ENCODE measurements at regions not wholly inside any gene's neighbourhood (a gene's known extent, or its start where the extent isn't known, plus 50 kb on each side); places are given as distances from the start of the nearest gene placed in this dataset.

DNA sequence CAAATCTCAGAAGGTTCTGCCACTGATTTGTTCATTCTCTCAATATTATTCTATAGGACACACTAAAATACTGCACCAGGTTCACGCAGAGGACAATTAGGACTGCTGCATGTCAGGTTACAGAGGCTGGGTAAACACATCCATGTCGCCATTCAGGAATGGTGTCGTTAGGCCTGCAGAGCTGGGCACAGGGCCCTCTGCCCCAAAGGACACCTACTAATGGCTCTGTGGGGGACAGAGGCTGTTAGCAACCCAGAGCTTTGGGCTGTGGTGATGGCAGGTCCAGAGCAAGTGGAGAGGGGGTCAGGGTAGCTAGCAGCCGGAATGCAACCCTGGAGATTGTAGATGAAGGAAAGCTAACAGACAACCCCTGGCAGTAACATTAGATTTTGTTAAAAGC lies 115.9 kb downstream of the TTC32 start:
- Mint-ChIP-seq H3K4me3 (no peak overlapping the region), H3K36me3 (no peaks in the 10 kb centered on the region), H3K4me1 (no peaks in the 10 kb centered on the region), H3K27ac (no peak overlapping the region), H3K27me3 (no peaks in the 10 kb centered on the region), H3K9me3 (ENCODE audit: low read depth) (no peaks in the 10 kb centered on the region)
- ATAC-seq (no peak), DNase-seq (no peak)
- CTCF ChIA-PET = no interaction called here

- Mint-ChIP-seq H3K9me3 (ENCODE audit: low read depth) (no peaks in the 10 kb centered on the region), H3K27me3 (no peaks in the 10 kb centered on the region), H3K36me3 (no peaks in the 10 kb centered on the region), H3K27ac (no peak overlapping the region), H3K4me3 (no peak overlapping the region), H3K4me1 (no peaks in the 10 kb centered on the region)
- CTCF ChIA-PET = no interaction called here
- DNase-seq (no peak), ATAC-seq (no peak)
Observed at GRCh38 chr2:19785447-19785846, 116.3 kb downstream of the TTC32 start.

DNA sequence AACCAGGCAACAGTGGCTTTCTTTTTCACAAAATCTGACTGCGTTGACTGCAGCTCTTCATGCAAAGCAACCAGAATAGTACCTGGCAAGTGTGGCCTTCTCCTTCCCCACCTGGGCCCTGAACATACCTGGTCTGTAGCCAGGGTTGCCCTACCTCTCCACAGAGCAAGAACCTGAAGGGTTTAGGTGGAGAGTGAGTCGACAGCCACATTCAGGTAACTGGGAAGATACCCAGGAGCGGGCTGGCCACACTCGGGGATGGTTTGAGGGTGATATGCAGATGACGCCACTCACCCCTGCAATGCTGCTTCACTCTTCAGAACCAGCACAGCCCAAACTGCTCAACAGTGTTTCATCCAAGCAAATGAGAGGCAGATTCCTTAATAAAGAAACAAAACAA lies 117.3 kb downstream of the TTC32 start:
- Mint-ChIP-seq H3K36me3 (no peaks in the 10 kb centered on the region), H3K27me3 (no peaks in the 10 kb centered on the region), H3K4me1 (no peaks in the 10 kb centered on the region), H3K4me3 (no peak overlapping the region), H3K27ac (no peak overlapping the region), H3K9me3 (ENCODE audit: low read depth) (no peaks in the 10 kb centered on the region)
- DNase-seq (no peak), ATAC-seq (no peak)
- CTCF ChIA-PET = no interaction called here

DNA sequence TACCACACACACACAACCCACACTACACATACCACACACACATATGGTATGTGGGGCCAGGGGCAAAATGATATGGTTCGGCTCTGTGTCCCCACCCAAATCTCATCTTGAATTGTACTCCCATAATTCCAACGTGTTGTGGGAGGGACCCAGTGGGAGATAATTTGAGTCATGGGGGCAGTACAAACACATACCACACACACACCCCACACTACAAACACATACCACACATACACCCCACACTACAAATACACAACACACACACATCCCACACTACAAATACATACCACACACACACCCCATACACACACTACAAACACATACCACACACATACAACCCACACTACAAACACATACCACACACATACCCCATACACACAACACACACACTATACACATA lies 117.8 kb downstream of the TTC32 start:
- no peak overlapping the region for H3K27ac Mint-ChIP-seq
- ATAC-seq (no peak), DNase-seq (no peak)
- peaks cover 2% of the 10 kb centered on the region for H3K27me3 Mint-ChIP-seq
- no peaks in the 10 kb centered on the region for H3K9me3 Mint-ChIP-seq (ENCODE audit: low read depth)
- no peak overlapping the region for H3K4me3 Mint-ChIP-seq
- no peaks in the 10 kb centered on the region for H3K36me3 Mint-ChIP-seq
- H3K4me1 Mint-ChIP-seq = no peaks in the 10 kb centered on the region
- CTCF ChIA-PET = no interaction called here

DNA sequence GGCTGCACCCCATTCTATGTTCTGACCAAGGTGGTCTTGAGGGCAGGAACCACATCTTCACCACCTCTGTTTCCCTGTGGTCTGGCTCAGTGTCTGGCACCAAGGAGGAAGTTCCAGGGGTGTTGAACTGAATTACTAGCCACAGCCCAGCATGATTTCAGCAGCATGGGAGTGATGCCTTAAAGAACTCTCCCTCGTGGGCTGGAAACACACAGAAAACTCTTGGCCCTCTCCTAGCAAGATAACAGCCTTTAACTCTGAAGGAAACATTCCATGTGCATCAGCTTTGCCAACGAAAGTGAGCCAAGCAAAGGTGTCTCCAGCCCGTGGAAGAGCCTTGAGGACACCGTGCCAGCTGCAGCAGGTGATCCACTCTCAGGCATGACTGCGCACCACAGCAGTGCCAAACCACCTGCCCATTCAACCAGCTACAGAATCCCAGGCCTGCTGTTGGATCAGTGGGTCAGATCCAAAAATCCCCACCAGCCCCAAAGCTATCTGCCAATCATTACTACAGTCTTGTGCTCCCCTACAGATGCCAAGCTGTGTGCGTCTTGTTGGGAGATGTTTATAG lies 124.8 kb downstream of the TTC32 start:
- H3K9me3 Mint-ChIP-seq (ENCODE audit: low read depth) = no peaks in the 10 kb centered on the region
- peaks cover 6% of the 10 kb centered on the region for H3K27me3 Mint-ChIP-seq
- no peaks in the 10 kb centered on the region for H3K4me1 Mint-ChIP-seq
- H3K4me3 Mint-ChIP-seq = no peak overlapping the region
- H3K36me3 Mint-ChIP-seq = no peaks in the 10 kb centered on the region
- no peak for DNase-seq
- H3K27ac Mint-ChIP-seq = no peak overlapping the region
- CTCF ChIA-PET = no interaction called here
- no peak for ATAC-seq

- Mint-ChIP-seq H3K27ac (no peak overlapping the region), H3K9me3 (ENCODE audit: low read depth) (no peaks in the 10 kb centered on the region), H3K4me1 (no peaks in the 10 kb centered on the region), H3K36me3 (no peaks in the 10 kb centered on the region), H3K4me3 (no peak overlapping the region), H3K27me3 (peaks cover 13% of the 10 kb centered on the region)
- DNase-seq (no peak), ATAC-seq (no peak)
- CTCF ChIA-PET = no interaction called here
Observed at GRCh38 chr2:19775838-19776237, 125.9 kb downstream of the TTC32 start.

- no peaks in the 10 kb centered on the region for H3K9me3 Mint-ChIP-seq (ENCODE audit: low read depth)
- peaks cover 14% of the 10 kb centered on the region for H3K27me3 Mint-ChIP-seq
- ATAC-seq = no peak
- CTCF ChIA-PET = no interaction called here
- no peak for DNase-seq
- no peaks in the 10 kb centered on the region for H3K36me3 Mint-ChIP-seq
- H3K4me1 Mint-ChIP-seq = no peaks in the 10 kb centered on the region
- no peak overlapping the region for H3K27ac Mint-ChIP-seq
- H3K4me3 Mint-ChIP-seq = no peak overlapping the region
Observed at GRCh38 chr2:19775315-19775714, 126.5 kb downstream of the TTC32 start.

GRCh38 chr2:19774805-19775176 lies 127.0 kb downstream of the TTC32 start:
- H3K36me3 Mint-ChIP-seq = no peaks in the 10 kb centered on the region
- H3K4me1 Mint-ChIP-seq = no peaks in the 10 kb centered on the region
- H3K27me3 Mint-ChIP-seq = peaks cover 17% of the 10 kb centered on the region
- no peak overlapping the region for H3K27ac Mint-ChIP-seq
- CTCF ChIA-PET = no interaction called here
- ATAC-seq (no peak), DNase-seq (no peak)
- no peaks in the 10 kb centered on the region for H3K9me3 Mint-ChIP-seq (ENCODE audit: low read depth)
- no peak overlapping the region for H3K4me3 Mint-ChIP-seq

DNA sequence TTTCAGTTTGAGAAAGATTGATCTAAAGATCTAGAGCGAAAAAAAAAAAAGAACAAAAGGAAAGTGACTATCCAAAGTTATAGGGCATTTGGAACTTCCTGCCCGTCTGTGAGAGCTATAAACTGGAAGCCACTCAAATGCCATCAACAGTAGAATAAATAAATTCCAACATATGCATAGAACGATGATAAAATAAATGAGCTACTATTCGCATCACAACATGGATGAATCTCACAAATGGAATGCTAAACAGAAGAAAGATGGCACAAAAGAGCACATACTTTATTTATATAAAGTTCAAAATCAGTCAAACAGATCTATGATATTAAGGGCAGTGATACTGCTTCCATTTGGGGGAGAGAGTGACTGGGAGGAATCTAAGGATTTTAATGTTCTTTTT lies 128.8 kb downstream of the TTC32 start:
- ATAC-seq (no peak), DNase-seq (no peak)
- H3K9me3 Mint-ChIP-seq (ENCODE audit: low read depth) = no peaks in the 10 kb centered on the region
- no peaks in the 10 kb centered on the region for H3K4me1 Mint-ChIP-seq
- H3K27ac Mint-ChIP-seq = no peak overlapping the region
- CTCF ChIA-PET = no interaction called here
- peaks cover 21% of the 10 kb centered on the region for H3K27me3 Mint-ChIP-seq
- no peaks in the 10 kb centered on the region for H3K36me3 Mint-ChIP-seq
- no peak overlapping the region for H3K4me3 Mint-ChIP-seq

GRCh38 chr2:19769513-19769912 lies 132.3 kb downstream of the TTC32 start:
- Mint-ChIP-seq H3K36me3 (no peaks in the 10 kb centered on the region), H3K4me1 (no peaks in the 10 kb centered on the region), H3K27ac (no peak overlapping the region), H3K9me3 (ENCODE audit: low read depth) (no peaks in the 10 kb centered on the region), H3K27me3 (peaks cover 28% of the 10 kb centered on the region), H3K4me3 (no peak overlapping the region)
- ATAC-seq (no peak), DNase-seq (no peak)
- CTCF ChIA-PET = no interaction called here

GRCh38 chr2:19767899-19768298 lies 133.9 kb downstream of the TTC32 start:
- Mint-ChIP-seq H3K4me3 (no peak overlapping the region), H3K36me3 (no peaks in the 10 kb centered on the region), H3K4me1 (no peaks in the 10 kb centered on the region), H3K27me3 (peaks cover 27% of the 10 kb centered on the region), H3K9me3 (ENCODE audit: low read depth) (no peaks in the 10 kb centered on the region), H3K27ac (no peak overlapping the region)
- CTCF ChIA-PET = no interaction called here
- no peak for ATAC-seq
- DNase-seq = no peak

DNA sequence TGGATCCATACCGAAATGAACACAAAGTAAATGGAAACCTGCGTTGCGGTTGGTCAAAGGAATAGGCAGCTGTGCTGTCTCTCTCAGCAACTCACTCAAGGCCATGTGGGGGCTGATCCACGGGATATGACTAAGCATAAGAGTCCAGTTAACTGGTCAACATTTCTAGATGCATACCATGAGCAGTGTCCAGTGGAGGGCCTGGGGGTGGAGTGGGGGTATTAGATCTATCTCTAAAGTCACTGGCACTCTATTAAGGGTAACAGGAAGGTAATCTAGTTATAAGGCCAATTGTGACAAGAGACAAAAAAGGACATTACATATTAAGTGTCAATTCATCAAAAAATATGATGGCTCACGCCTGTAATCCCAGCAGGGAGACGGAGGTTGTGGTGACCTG lies 136.8 kb downstream of the TTC32 start:
- CTCF ChIA-PET = no interaction called here

GRCh38 chr2:19763731-19764130 lies 138.1 kb downstream of the TTC32 start:
- Mint-ChIP-seq H3K4me3 (no peak overlapping the region), H3K9me3 (ENCODE audit: low read depth) (no peaks in the 10 kb centered on the region), H3K27ac (no peak overlapping the region), H3K27me3 (peaks cover 9% of the 10 kb centered on the region), H3K4me1 (no peaks in the 10 kb centered on the region), H3K36me3 (no peaks in the 10 kb centered on the region)
- CTCF ChIA-PET = no interaction called here
- ATAC-seq (no peak), DNase-seq (peak; percentile 2)

More for the DNA sequence above, 136.8 kb downstream of the TTC32 start:
- H3K27ac Mint-ChIP-seq = no peak overlapping the region
- peaks cover 16% of the 10 kb centered on the region for H3K27me3 Mint-ChIP-seq
- DNase-seq (peak; percentile 27), ATAC-seq (no peak)
- H3K36me3 Mint-ChIP-seq = no peaks in the 10 kb centered on the region
- H3K4me3 Mint-ChIP-seq = no peak overlapping the region
- H3K9me3 Mint-ChIP-seq (ENCODE audit: low read depth) = no peaks in the 10 kb centered on the region
- H3K4me1 Mint-ChIP-seq = no peaks in the 10 kb centered on the region

DNA sequence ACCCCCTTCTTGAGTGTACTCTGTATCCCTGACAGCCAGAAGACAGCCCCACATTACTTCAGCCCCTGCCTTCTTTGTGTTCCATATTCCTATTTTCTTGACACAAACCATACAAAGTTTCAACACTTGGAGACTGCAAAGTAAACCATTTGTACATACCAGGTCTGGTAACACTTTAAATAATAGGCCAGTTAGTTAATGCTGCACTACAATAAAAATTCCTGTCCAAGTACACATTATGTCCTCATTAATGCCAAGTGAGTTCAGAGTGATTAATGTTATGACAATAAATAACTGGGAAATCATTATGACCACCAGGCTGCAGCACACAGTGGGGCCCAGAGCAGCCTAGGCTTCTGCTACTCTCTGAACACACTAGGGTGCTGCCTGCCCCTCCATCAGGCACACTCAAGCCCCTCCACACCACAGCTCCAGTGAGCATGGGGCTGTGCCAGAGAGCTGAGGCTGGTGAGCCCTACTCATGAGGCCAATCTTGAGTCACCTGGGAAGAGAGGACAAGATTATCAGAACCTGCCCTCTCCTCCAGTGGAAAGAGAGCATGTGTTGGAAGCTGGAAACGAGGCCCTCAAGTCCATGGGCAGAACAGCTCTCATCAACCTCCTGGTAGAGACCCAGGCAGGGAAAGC lies 138.7 kb downstream of the TTC32 start:
- CTCF ChIA-PET = no interaction called here
- Mint-ChIP-seq H3K27me3 (peaks cover 7% of the 10 kb centered on the region), H3K4me1 (no peaks in the 10 kb centered on the region), H3K4me3 (no peak overlapping the region), H3K9me3 (ENCODE audit: low read depth) (no peaks in the 10 kb centered on the region), H3K27ac (no peak overlapping the region), H3K36me3 (no peaks in the 10 kb centered on the region)
- ATAC-seq (no peak), DNase-seq (peak; percentile 31)

DNA sequence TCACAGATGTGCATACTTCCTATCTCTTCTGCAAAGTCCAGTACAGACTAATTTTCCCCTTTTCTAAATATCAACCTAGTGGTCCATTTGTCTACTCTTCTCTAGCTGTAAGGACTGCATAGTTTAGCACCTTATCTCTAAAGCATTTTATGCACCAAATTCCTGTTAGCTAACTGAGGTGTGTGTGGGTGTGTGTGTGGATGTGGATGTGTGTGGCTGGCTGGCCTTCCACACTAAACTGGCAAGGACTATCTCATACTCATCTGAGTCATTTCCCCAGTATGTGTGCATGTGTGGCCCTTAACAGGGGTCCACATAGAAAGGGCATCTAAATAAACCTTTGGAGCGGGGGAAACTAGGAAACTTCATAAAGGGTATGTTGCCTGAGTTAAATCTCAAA lies 139.6 kb downstream of the TTC32 start:
- CTCF ChIA-PET = no interaction called here
- no peaks in the 10 kb centered on the region for H3K9me3 Mint-ChIP-seq (ENCODE audit: low read depth)
- H3K27ac Mint-ChIP-seq = no peak overlapping the region
- no peak overlapping the region for H3K4me3 Mint-ChIP-seq
- H3K27me3 Mint-ChIP-seq = peaks cover 3% of the 10 kb centered on the region
- no peak for DNase-seq
- H3K36me3 Mint-ChIP-seq = no peaks in the 10 kb centered on the region
- no peak for ATAC-seq
- no peaks in the 10 kb centered on the region for H3K4me1 Mint-ChIP-seq

Data from activated CD8-positive, alpha-beta memory T cell treated with anti-CD3 and anti-CD28 coated beads, Interleukin-2, amount 10 ng/mL, durations not matched to agents 7 days and 5 days (primary cell).